CD4-positive, alpha-beta T cell treated with Interleukin-10 for 1 hour (primary cell): ENCODE measurements at regions not wholly inside any gene's neighbourhood (a gene's known extent, or its start where the extent isn't known, plus 50 kb on each side); places are given as distances from the start of the nearest gene placed in this dataset.

Experiments used
- DNase-seq: peaks from one replicate; pipeline ENCODE4 v3.0.0-alpha.2; 2020

DNA sequence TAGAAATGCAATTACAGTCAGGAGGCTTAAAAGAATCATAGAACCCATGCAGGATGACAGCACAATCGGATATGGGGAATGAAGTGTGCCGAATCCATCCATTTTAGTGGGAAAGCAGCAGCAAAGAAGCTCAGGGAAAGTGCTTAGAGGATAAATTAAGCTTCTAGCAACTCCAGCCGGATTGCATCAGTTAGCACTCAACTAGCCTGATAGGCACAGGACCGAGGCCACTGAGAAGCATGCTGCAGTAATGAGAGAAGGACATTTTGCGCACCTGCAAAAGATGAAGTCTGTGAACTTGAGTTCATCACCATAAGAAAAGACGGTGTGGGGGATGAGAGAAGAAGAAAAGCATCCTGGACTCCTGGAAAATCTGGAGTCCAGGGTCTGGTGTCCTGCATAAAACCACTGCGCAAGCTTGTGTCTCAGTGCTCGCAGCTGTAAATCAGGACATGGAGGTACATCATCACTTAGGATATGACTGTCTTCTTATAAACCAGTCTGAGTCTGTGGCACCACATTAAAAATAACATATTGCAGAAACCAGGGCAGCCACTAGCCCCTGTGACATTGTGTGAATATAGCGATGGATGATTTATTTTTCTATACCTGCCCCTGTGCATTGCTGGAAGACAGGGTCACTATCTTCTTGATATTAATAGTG lies 665.5 kb upstream of the SOX11 start:
- DNase-seq, result no peak

- DNase-seq, result no peak
These were observed 657.1 kb upstream of the SOX11 start for GRCh38 chr2:5035057-5035488.

DNA sequence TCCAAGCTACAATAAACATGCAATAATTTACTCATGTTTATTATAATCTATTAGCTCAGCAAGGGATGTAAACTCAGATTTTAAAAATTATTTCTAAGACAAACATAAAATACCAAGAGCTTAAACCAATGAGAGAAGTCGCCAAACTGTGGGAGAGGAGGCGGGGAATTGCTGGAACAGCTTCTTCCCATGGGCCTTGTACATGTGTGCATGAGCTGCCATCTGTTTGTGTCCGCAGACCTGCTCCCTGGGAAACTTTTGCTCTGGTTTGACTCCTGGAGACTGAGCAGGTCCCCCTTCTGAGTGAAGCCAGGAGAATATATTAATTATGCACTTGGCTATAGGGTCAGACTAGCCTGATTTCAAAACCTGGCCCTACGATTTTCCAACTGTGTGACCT lies 655.9 kb upstream of the SOX11 start:
- no peak for DNase-seq

GRCh38 chr2:5039241-5039975 lies 652.8 kb upstream of the SOX11 start:
- no peak for DNase-seq

DNA sequence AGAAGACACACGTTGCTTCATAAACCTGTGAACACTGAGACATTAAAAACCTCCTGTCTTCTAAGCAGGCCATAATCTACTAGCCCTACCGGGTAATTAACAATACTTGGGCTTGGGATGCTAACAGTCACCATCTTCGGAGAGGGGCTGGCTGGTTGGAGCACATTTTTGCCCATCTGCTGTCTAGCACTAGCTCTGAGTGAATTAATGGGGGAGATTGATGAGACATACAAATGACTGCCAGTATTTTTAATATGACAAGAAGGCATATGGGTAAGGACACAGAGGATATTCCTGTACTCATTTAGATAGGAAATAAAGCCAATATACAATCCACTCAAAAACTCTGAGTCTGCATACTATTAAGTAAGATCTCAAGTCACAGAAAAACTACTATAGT lies 651.6 kb upstream of the SOX11 start:
- no peak for DNase-seq

GRCh38 chr2:5041501-5041900 lies 650.7 kb upstream of the SOX11 start:
- no peak for DNase-seq

DNA sequence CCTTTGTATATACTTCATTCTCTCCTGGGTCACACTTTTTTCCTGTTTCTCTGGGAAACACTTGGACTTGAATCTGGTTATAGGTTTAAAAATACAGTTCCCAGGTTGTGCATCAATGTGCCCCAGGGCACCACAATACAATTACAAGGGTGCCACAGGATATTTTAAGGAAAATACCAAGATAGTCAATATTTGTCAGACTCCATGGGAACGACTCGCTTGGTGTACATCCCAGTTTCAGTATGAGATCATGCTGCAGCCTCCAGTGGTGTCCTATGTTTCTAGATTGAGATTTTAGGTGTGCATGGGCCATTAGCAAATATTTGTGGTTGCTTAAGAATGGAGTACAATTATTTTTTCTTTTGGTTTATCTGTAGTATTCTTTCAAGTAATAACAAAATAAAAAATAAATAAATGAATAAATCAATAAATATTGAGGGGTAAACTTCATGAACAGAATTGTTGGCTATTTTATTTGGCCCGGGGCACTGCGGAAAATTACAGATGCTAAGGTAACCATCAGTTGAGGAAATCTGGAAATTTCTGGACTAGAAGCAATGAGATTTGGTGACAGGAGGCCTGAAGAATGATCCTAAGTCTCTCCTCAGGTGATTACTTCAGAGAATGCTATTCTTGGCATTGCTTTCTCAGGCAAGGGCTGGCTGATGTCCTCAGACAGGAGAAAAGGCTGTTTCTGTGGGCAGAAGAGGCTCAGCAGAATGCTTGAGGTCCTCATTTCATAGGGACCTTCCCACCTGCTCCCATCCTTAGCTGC lies 649.3 kb upstream of the SOX11 start:
- no peak for DNase-seq

DNA sequence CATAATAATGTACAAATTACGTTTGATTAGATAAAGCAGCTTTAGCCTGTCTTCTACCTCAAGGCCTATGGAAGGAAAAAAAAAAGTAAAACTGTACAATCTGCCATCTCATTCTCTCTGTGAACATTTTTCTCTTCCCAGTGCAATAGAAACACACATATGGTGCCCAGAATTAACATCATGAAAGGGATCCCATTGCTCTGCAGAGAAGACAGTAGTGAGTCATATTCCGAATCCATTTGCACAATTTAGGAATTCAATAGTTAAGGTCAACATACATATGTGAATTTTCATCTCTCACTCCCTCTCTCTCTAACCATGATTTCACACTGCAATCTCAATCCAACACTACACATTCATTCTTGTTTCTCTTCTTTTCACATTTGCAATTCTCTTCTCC lies 640.9 kb upstream of the SOX11 start:
- DNase-seq, result no peak

- DNase-seq, result no peak
These were observed 639.3 kb upstream of the SOX11 start for GRCh38 chr2:5052905-5053304.

- no peak for DNase-seq
These were observed 634.3 kb upstream of the SOX11 start for GRCh38 chr2:5057891-5058351.

DNA sequence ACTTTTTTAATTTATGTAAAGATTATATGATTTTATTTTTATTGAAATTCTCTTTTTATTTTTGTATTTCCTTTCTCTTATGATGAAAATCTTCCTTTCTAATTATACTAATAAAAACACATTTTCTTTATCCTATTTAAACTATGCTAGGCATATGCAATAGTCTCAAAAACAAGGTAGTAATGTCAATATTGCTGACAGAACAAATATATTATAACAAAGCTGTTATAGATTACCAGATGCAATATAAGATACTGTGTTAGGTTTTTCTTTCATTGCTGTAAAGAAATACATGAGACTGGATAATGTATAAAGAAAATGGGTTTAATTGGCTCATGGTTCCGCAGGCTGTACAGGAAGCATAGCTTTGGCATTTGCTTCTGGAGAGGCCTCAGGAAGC lies 631.2 kb upstream of the SOX11 start:
- DNase-seq, result no peak

- DNase-seq, result no peak
These were observed 627.5 kb upstream of the SOX11 start for GRCh38 chr2:5064687-5065086.

DNA sequence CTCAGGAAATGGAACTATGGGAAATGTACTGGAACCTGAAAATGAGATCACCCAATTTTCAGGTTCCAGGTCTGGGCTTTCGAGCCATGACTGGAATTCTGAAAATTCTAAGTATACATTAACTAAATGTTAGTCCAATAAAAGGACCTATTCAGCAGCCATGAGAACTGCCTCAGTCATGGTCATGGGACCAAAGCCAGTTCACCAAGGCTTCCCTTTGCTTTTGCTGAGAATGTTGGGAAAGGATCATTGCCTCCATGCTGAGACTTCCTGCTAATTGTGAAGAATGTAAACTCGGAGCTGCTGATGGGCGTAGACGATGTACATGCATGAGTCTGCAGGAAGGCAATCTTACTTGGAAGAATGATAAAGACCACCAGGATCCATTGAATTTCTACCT lies 624.4 kb upstream of the SOX11 start:
- no peak for DNase-seq

DNA sequence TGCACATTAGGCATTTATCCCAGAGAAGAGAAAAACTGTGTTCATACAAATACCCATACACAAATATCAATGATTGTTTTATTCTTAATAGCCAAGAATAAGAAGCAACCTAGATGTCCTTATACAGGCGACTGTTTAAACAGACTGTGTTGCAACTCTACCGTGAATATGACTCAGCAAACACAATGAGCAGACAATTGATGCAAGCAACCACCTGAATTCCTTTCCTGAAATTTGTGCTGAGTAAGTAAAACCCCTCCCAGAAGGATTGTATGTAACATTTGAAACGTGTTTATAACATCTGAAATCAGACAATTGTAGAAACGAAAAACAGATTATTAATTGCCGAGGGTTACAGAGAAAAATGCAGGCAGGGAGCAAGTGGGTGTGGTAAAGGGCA lies 621.9 kb upstream of the SOX11 start:
- no peak for DNase-seq

DNA sequence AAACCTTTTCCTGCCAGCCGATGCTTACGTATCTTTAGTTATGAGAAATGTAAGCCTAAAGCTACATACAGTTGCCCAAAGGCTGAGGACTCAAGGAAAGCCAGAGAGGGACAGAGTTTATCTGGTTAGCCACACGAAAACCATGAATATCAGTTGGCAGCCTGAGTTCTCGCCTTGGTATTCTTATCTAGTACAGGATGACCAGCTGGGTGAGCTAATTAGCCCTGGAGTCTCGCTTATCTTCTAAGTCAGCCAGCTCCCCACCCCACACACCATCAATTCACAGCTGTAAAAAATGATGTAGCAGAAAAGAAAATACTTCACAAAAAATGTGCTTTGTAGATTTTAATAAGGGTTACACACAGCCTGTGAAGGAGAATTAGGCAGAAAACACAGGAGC lies 617.5 kb upstream of the SOX11 start:
- no peak for DNase-seq

DNA sequence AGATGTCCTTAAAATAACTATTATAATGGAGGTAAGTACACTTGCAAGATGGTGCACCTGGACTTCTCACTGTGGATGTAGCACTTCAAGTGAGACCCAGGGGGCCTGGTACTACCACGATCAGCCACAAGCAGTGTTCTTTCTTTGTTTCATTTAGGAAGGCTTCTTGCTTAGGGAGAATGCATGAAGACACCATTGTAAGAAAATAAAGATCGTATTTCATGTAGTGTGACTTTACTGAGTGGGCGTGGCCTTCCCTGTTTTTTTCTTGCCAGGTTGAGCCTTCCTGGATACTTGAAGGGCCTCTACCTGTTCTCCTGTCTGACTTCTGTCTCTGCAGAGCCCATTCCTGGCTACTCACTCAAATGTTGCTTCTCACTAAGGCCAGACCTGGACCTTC lies 615.6 kb upstream of the SOX11 start:
- DNase-seq, result no peak

- DNase-seq, result no peak
These were observed 614.6 kb upstream of the SOX11 start for GRCh38 chr2:5077479-5078089.

GRCh38 chr2:5083402-5083801 lies 608.8 kb upstream of the SOX11 start:
- DNase-seq, result no peak

- DNase-seq, result no peak
These were observed 602.8 kb upstream of the SOX11 start for GRCh38 chr2:5089409-5089808.

DNA sequence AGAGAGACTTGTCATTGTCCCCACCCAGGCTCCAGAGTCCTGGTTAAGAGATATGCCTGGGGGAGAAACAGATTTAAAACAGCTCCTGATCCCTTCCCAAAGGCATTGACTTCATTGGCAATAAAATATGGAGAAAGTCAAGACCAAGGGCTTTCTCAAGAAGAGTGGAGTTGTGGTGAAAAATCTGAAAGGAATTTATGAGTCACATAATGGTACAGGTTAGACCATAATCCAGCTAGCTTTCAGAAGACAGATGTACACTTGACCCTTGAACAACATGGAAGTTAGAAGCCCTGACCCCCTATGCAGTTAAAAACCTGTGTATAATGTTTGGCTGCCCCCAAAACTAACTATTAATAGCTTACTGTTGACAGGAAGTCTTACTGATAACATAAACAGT lies 599.1 kb upstream of the SOX11 start:
- DNase-seq, result no peak

DNA sequence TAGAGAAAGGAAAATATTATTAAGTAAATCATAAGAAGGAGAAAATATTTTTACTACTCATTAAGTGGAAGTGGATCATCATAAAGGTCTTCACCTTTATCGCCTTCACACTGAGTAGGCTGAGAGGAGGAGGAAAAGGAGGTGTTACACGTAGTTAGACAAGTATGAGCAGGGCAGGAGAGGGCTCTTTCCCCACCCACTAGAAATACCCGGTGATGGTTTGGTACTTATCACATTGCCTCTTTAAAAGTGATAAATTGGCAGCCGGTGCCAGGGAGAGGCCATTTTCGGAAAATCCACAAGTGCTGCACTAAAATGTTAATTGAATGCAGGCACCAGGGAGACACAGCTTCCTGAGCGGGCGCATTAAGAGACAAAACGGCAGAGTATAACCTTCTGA lies 598.7 kb upstream of the SOX11 start:
- DNase-seq, result no peak

DNA sequence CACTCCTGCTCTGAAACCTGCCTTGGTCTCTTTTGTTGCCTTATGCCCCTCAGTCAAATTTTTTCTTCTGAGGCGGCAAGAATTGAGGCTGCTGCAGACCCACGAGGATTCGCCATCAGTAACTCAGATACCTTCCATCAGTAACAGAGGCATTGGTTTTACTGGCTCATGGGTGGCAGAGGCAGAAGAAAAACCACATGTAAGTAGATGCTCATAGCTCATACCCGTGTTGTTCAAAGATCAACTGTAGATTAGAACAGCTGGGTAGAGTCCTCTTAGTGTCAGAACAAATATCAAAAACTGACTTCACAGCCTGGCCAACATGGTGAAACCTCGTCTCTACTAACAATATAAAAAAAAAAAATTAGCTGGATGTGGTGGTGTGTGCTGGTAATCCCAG lies 598.0 kb upstream of the SOX11 start:
- DNase-seq, result no peak

DNA sequence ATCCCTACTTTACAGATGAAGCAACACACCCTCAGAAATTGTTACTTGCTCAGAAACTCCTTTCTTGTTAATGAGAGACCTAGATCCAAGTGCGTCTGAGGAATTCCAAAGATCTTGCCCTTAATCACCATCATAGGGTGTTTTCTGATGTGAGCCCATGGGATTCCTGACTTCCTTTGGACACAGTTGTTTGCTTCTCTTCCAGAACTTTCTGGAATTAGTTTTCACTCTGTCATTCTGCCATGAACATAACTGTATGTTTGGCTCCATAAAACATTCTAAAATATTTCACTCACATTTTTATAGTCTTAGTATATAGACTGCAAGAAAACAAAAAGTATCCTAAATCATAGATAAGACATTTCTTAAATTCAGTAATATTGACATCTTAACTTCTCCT lies 593.9 kb upstream of the SOX11 start:
- no peak for DNase-seq

DNA sequence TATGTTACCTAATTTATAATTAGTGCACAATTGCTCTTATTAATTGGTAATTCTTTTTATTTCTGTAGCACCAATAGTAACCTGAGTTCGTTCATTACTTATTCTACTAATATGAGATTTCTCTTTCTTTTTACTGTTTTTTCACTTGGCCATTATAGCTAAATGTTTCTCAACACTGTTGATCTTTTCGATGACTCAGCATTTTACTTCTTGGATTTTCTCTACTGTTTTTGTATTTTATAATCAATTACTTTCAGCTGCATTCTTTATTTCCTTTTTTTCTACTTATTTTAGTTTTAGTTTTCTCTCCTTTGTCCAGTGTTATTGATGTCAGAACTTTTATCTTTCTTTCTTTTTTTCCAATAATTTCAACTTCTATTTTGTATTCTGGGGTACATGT lies 589.4 kb upstream of the SOX11 start:
- DNase-seq, result no peak
